Fibroblast of pulmonary artery (primary cell): ENCODE measurements at regions not wholly inside any gene's neighbourhood (a gene's known extent, or its start where the extent isn't known, plus 50 kb on each side); places are given as distances from the start of the nearest gene placed in this dataset.

Source experiments
- DNase-seq: peaks from one replicate; pipeline ENCODE4 v3.0.0-alpha.2; 2010; ENCODE audit warnings: low read depth
- H3K4me3 ChIP-seq: replicated peaks from 2 replicates; pipeline ENCODE4 v1.5.1; 2011; ENCODE audit warnings: low read depth, mild to moderate bottlenecking, control low read depth, low read length, moderate library complexity
- CTCF ChIP-seq: IDR thresholded peaks from 2 replicates; pipeline ENCODE4 v1.5.1; 2011; ENCODE audit warnings: mild to moderate bottlenecking, control low read depth, low read length, inconsistent platforms; ENCODE audit errors: missing control alignments

GRCh38 chr2:237214030-237214675 is 128.5 kb downstream of the COPS8 start:
- no peak for DNase-seq
- TF ChIP-seq CTCF: no peak
- H3K4me3 ChIP-seq: no peak overlapping the region

- no peak for DNase-seq
- TF ChIP-seq CTCF: no peak
Measured at GRCh38 chr2:237214963-237215362, 129.3 kb downstream of the COPS8 start.

GRCh38 chr2:237217995-237218616 is 132.4 kb downstream of the COPS8 start:
- TF ChIP-seq CTCF: no peak
- DNase-seq: no peak
- no peak overlapping the region for H3K4me3 ChIP-seq

More at GRCh38 chr2:237214963-237215362, 129.3 kb downstream of the COPS8 start:
- H3K4me3 ChIP-seq: no peak overlapping the region

GRCh38 chr2:237218756-237219155 is 133.1 kb downstream of the COPS8 start:
- H3K4me3 ChIP-seq: no peak overlapping the region
- TF ChIP-seq CTCF: no peak
- DNase-seq: no peak

- TF ChIP-seq CTCF: no peak
- no peak overlapping the region for H3K4me3 ChIP-seq
- DNase-seq: no peak
Measured at GRCh38 chr2:237219826-237220225, 134.1 kb downstream of the COPS8 start.

- TF ChIP-seq CTCF: no peak
- H3K4me3 ChIP-seq: no peak overlapping the region
- no peak for DNase-seq
Measured at GRCh38 chr2:237221443-237221842, 135.8 kb downstream of the COPS8 start.

GRCh38 chr2:237222178-237222577 is 136.5 kb downstream of the COPS8 start:
- H3K4me3 ChIP-seq: no peak overlapping the region
- no peak for TF ChIP-seq CTCF
- DNase-seq: peak; percentile 94
